NCI-H774 (cell line): ENCODE measurements at regions not wholly inside any gene's neighbourhood (a gene's known extent, or its start where the extent isn't known, plus 50 kb on each side); places are given as distances from the start of the nearest gene placed in this dataset.
"Not testable (repeated sequence)": the region's sequence is repeated elsewhere in the genome, so short reads cannot be mapped to it uniquely, and the experiment has no call there.

ENCODE experiments used
- DNase-seq: peaks from one replicate; lab custom pipeline; 2025; lab: John Stamatoyannopoulos, UW

- no peak for DNase-seq
These were observed 633.0 kb downstream of the LRRC70 start for GRCh38 chr5:63211448-63212132.

DNA sequence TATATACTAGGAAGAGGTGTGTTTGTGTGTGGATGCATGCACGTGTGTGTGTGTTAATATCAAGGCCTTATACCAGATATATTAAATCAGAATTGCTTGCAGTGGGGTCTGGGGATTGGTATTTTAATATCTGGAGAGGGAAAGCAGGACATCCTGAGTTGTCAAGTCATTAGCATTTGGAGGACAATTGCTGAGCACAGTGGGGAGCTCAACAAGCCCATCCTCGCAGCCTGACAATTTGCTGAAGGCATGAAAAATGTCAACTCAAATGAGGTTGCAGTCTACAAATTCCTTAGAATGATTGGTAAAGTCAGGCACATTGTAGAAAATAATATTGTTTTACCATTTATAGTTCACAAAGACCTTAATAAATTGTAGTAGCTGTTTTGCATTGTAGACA is 627.4 kb downstream of the LRRC70 start:
- DNase-seq = no peak

GRCh38 chr5:63201738-63202137 is 623.1 kb downstream of the LRRC70 start:
- no peak for DNase-seq

GRCh38 chr5:63194126-63194525 is 615.5 kb downstream of the LRRC70 start:
- DNase-seq = no peak

DNA sequence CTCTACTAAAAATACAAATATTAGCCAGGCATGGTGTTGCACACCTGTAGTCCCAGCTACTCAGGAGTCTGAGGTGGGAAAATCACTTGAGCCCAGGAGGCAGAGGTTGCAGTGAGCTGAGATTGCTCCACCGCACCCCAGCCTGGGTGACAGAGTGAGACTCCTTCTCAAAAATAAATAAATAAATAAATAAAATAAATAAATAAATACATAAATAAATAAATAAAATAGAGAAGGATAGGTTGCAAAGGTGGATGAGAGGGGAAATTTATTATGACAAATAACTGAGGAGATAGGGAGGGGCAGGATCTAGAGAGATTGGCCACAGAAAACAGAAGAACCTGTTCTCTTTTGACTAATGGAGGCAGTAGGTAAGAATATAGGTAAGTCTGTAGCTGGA is 601.6 kb downstream of the LRRC70 start:
- DNase-seq = not testable (repeated sequence)

- no peak for DNase-seq
These were observed 597.2 kb downstream of the LRRC70 start for GRCh38 chr5:63175850-63176249.

GRCh38 chr5:63170486-63170885 is 591.9 kb downstream of the LRRC70 start:
- no peak for DNase-seq

DNA sequence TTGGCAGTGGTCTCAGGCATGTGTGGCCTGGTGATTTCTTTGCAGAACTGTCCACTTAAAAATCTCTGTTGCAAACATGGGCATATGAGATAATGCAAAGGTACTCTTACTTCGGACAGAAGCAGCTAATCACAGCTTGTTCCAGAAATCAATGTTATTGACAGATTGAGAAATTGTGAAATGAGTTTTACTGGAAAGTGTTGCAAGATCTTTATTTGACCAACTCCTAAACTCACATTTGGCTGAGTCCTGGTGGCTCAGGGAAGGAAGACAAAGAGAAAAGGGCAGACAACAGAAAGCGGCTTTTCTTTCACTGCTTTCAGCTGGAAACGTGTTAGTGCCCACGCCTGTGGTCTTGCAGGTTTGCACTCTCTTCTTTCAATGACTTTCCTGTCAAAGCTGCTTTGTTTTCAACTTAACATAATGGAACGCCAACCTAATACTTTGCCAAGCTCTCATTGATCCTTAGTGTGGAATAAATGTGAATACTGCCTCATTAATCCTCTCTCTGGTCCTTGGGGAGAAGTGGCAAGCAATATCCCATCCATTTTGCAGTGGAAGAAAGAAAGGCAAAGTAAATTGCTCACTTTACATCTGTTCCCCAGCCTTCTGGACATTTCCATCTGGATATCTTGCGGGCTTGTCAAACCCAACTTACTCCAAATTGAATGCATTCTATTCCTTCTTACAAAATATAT is 586.4 kb downstream of the LRRC70 start:
- DNase-seq = no peak

DNA sequence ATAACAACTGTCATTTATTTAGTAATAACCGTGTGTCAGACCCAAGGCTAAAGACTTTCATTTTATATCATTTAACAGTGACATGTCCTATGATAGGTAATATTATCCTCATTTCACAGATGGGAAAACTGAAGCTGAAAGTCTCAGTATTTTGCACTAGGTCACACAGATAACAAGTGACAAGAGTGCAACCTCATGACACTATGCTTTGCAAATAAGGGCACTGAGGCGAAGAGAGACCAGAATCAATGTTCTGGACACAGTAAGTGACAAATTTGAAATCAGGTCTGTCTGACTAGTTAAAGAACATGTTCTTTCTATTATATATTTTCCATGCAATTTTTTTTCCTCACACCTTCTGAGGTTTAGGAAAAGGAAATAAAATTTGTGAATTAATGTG is 585.7 kb downstream of the LRRC70 start:
- no peak for DNase-seq

- DNase-seq = no peak
These were observed 576.7 kb downstream of the LRRC70 start for GRCh38 chr5:63155310-63155631.

- DNase-seq = no peak
These were observed 576.1 kb downstream of the LRRC70 start for GRCh38 chr5:63154476-63155309.

- DNase-seq = no peak
These were observed 574.3 kb downstream of the LRRC70 start for GRCh38 chr5:63152871-63153270.

DNA sequence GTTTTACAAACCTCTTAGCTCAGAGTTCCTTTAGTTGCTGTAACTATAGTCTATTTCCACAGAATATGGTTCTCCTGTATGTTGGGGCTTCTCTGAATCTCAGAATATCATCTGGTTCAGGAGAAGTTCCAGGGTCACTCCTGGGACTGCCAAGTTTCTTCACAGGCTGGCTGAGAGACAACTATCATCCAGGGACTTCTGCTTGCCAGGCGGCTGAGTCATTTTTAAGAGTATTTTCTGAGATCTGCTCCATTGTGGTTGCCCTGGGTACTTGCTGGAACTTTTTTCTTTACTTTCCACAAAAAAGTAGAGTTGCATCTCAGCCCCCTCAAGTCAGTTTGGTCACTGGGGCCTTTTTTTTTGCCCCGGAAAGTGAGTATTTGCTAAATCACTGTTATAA is 566.5 kb downstream of the LRRC70 start:
- DNase-seq = no peak

- DNase-seq = no peak
These were observed 563.0 kb downstream of the LRRC70 start for GRCh38 chr5:63141591-63141990.

DNA sequence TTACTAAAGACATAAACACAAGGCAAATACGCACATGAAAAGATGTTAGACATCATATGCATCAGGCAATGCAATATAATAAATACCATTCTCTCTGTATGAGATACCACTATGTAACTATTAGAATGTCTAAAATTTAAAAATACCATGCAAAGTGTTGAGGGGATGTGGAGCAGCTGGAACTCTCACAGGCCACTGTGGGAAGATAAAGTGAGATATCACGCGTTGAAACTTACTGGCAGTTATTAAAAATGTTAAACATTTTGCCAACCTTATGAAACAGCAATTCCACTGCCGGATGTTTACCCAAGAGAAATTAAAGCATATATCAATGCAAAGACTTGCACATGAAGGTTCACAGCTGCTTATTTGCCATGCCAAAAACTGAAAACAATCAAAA is 556.7 kb downstream of the LRRC70 start:
- no peak for DNase-seq

DNA sequence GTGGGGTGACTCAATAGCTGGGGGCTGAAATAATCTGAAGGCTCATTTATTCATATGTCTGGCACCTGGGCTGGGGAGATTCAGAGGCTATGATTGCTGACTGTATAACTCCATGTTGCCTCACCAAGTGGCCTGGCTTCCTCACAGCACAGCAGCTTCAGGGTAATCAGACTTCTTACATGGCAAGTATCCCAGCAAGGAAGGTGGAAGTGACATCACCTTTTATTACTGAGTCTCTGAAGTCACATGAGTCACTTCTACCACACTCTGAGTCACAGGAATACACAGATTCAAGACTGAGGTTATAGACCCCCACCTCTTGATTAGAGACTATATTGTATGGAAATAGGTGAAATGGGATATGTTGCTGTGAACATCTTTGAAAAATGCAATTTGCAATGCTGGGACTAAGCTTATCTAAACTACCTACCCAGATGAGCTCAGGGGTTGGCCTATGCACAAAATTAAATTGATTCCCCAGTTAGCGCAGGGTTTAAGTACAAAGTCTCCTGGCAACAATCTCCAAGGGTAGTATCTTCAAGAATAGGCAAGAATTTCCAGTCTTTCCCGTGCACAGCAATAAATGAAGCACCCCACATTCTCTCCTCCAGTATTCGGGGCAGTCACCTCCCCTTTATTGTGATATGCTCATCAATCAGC is 553.1 kb downstream of the LRRC70 start:
- DNase-seq = no peak

DNA sequence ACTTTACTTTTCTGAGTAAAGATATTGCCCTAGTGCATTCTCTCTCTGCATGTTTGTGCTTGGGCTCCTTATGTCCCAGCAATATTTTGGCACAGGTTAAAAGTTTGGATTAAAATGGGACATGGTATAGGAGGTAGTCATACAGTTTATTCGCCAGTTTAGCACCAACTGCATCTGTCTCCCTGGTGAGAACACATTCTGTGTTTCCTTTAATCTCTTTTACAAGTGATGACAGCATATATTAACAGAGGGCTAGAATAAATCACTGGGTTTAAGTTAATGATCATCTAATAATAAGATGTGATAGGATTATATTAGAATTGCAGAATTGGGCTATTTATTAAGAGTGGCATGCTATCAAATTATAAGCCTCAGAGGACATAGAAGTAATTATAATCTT is 550.1 kb downstream of the LRRC70 start:
- DNase-seq = no peak

DNA sequence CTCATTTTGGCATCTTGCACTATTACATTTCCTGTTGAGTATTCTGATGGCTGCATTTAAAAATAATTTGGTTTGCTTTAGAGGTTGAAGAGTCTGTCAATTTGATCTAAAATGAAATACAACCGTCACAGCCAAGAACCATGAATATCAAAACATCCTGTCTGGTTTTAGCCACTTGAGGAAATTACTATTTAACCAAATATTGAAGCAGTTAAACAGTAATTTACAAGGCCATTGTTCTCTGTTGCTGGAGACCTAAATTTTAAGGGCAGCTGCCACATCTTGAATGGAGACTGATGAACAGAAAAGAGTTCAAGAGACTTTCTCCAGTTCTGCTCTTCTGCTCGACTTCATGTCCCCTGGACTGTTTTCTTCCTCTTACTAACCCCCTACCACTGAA is 549.4 kb downstream of the LRRC70 start:
- DNase-seq = peak; percentile 12

GRCh38 chr5:63127054-63127453 is 548.4 kb downstream of the LRRC70 start:
- DNase-seq = no peak

- no peak for DNase-seq
These were observed 547.2 kb downstream of the LRRC70 start for GRCh38 chr5:63125862-63126261.

DNA sequence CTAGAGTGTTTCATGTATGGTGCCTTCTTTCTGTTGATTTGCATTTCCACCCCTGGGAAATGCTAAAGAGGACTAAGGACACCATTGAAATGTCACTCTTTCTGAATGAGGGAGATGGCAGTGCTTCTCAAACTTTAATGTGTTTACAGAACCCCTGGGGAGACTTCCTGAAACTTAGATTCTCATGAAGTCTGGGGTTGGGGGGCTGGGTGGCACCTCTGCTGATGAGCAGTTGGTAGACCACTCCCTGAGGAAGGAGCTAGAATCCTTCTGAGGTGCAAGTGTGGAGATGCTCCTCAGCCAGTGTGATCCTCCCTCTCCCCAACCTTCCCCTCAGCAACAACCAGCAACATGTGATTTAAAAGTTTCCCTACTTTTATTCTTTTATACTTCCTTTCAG is 546.8 kb downstream of the LRRC70 start:
- DNase-seq = no peak

GRCh38 chr5:63124266-63124665 is 545.6 kb downstream of the LRRC70 start:
- DNase-seq = no peak

DNA sequence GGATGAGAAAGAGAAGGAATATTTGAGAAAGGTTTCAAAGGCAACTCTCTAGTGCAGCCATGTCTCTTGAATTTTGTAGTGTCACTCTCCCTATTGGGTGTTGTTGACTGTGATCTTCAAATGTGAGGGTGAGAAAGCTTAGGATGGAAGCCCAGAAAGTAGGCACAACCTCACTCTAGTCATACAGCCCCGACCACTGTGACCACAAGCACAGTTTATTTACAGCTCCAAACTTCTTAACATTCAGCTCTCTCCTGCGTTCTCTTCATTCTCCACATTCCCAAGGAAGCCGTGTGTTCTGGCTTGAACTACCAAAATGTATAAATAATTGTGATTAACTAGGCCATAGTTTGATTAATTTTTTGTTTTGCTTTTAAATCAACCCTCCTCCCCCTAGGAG is 542.9 kb downstream of the LRRC70 start:
- no peak for DNase-seq
